HCT116 (cell line): ENCODE measurements at regions not wholly inside any gene's neighbourhood (a gene's known extent, or its start where the extent isn't known, plus 50 kb on each side); places are given as distances from the start of the nearest gene placed in this dataset.

Source experiments
- ATAC-seq: fragments of 200-7000 bp; cut with Tn5 transposase; 2 replicates; pipeline ENCODE4 v1.9.1; 2020; ENCODE audit warnings: mild to moderate bottlenecking, moderate library complexity
- BruUV-seq: library from RNA; stranded (reverse); fragments of 400-500 nt; replicated peaks from 2 replicates; lab custom pipeline; 2021; lab: Mats Ljungman, UMichigan
- CTCF ChIA-PET: fragments of 300-600 bp; sonication (Branson Sonifier 250); formaldehyde crosslinking; loops from one replicate; lab custom pipeline; 2021; ENCODE audit warnings: antibody characterized with exemption; lab: Charles Lee
- POLR2A ChIA-PET: fragments of 300-600, 350-600 bp; sonication (Branson Sonifier 250); formaldehyde crosslinking; loops from one replicate; lab custom pipeline; 2021; ENCODE audit warnings: antibody characterized with exemption; lab: Charles Lee
- RAD21 ChIA-PET, 2 experiments: fragments of 300-600 bp; sonication (Branson Sonifier 250); formaldehyde crosslinking; loops; one replicate each; lab custom pipeline; 2023; ENCODE audit warnings: low total read pairs in 2 of 2; ENCODE audit not compliant: uncharacterized antibody in 2 of 2, unreplicated experiment in 2 of 2, low non-redundant PET in 1 of 2; lab: Charles Lee
- DNase-seq: peaks from one replicate; pipeline ENCODE4 v3.0.0-alpha.2; 2010; ENCODE audit warnings: low read depth, low spot score
- H2AFZ ChIP-seq: fragments of 200-600 bp; shearing (Covaris generic), sonication (generic); 2 replicates; pipeline ENCODE4 v1.6.1; 2017; ENCODE audit warnings: low read depth, mixed run types, mixed read lengths, antibody characterized with exemption, low read length; ENCODE audit not compliant: poor library complexity, severe bottlenecking
- H3K27ac ChIP-seq: 2 replicates; pipeline ENCODE4 v1.5.1; 2012; ENCODE audit warnings: low read depth, low read length
- H3K27me3 ChIP-seq: fragments of 200-600 bp; sonication (generic); 2 replicates; pipeline ENCODE4 v1.6.1; 2016; ENCODE audit warnings: mixed run types, low read length, mixed read lengths; ENCODE audit not compliant: insufficient read depth
- H3K36me3 ChIP-seq, 2 experiments: fragments of 200-500 bp in 1 of 2; fragments of 200-600 bp in 1 of 2; sonication (Bioruptor generic) in 1 of 2; sonication (generic) in 1 of 2; 2 replicates each; pipeline versions ENCODE4 v1.5.1 to v1.6.1; 2014 to 2016; ENCODE audit warnings: low read length in 2 of 2, inconsistent platforms in 1 of 2, mixed read lengths in 1 of 2, mixed run types in 1 of 2; ENCODE audit not compliant: insufficient read depth in 2 of 2, control insufficient read depth in 1 of 2
- H3K4me1 ChIP-seq, 2 experiments: fragments of 200-600 bp in 1 of 2; sonication (generic) in 1 of 2; 2 replicates each; pipeline versions ENCODE4 v1.5.1 to v1.6.1; 2012 to 2017; ENCODE audit warnings: low read length in 2 of 2, inconsistent platforms in 1 of 2, mild to moderate bottlenecking in 1 of 2, mixed read lengths in 1 of 2, mixed run types in 1 of 2, moderate library complexity in 1 of 2; ENCODE audit not compliant: insufficient read depth in 2 of 2, control insufficient read depth in 1 of 2
- H3K4me2 ChIP-seq: fragments of 200-600 bp; sonication (generic); 2 replicates; pipeline ENCODE4 v1.6.1; 2017; ENCODE audit warnings: mixed run types, low read length, mixed read lengths
- H3K4me3 ChIP-seq, 2 experiments: fragments of 200-600 bp in 1 of 2; sonication (generic) in 1 of 2; replicated peaks in 1 of 2; 2 replicates each; pipeline ENCODE4 v1.5.1; 2011 to 2016; ENCODE audit warnings: low read length in 2 of 2, control low read depth in 1 of 2, low read depth in 1 of 2, mild to moderate bottlenecking in 1 of 2, mixed read lengths in 1 of 2, mixed run types in 1 of 2
- H3K79me2 ChIP-seq: fragments of 200-600 bp; sonication (generic); 2 replicates; pipeline ENCODE4 v1.6.1; 2017; ENCODE audit warnings: mild to moderate bottlenecking, mixed run types, low read length, moderate library complexity, mixed read lengths; ENCODE audit not compliant: insufficient read depth
- H3K9ac ChIP-seq: fragments of 200-600 bp; sonication (generic); 2 replicates; pipeline ENCODE4 v1.6.1; 2016; ENCODE audit warnings: low read length, mixed read lengths
- H3K9me2 ChIP-seq: fragments of 200-600 bp; sonication (generic), shearing (Covaris generic); 2 replicates; pipeline ENCODE4 v1.6.1; 2017; ENCODE audit warnings: mixed run types, mild to moderate bottlenecking, moderate library complexity; ENCODE audit not compliant: insufficient read depth
- H3K9me3 ChIP-seq, 2 experiments: fragments of 200-500 bp in 1 of 2; fragments of 200-600 bp in 1 of 2; sonication (Bioruptor generic) in 1 of 2; sonication (generic) in 1 of 2; 2 replicates each; pipeline ENCODE4 v1.6.1; 2014 to 2017; ENCODE audit warnings: low read length in 2 of 2, mixed read lengths in 2 of 2, inconsistent platforms in 1 of 2, low read depth in 1 of 2, mild to moderate bottlenecking in 1 of 2, mixed run types in 1 of 2, moderate library complexity in 1 of 2; ENCODE audit not compliant: control insufficient read depth in 1 of 2, insufficient read depth in 1 of 2
- H4K20me1 ChIP-seq: fragments of 200-600 bp; sonication (generic), shearing (Covaris generic); 2 replicates; pipeline ENCODE4 v1.6.1; 2017; ENCODE audit warnings: mixed run types, mild to moderate bottlenecking, moderate library complexity; ENCODE audit not compliant: insufficient read depth
- ATF3 ChIP-seq: IDR thresholded peaks from 2 replicates; pipeline ENCODE4 v1.6.1; 2012
- CBX3 ChIP-seq: IDR thresholded peaks from 2 replicates; pipeline ENCODE4 v1.6.1; 2012; ENCODE audit warnings: low read depth
- CTCF ChIP-seq, 3 experiments: fragments of 200-600 bp in 1 of 3; sonication (generic) in 1 of 3; IDR thresholded peaks in 2 of 3; conservative IDR thresholded peaks in 1 of 3; 2 replicates each; pipeline ENCODE4 v1.5.1; 2012 to 2017; ENCODE audit warnings: low read depth in 2 of 3, low read length in 2 of 3, antibody characterized with exemption in 1 of 3, borderline replicate concordance in 1 of 3, control low read depth in 1 of 3, mild to moderate bottlenecking in 1 of 3, mixed read lengths in 1 of 3, mixed run types in 1 of 3, moderate library complexity in 1 of 3; ENCODE audit not compliant: insufficient read depth in 1 of 3
- EGR1 ChIP-seq: IDR thresholded peaks from 2 replicates; pipeline ENCODE4 v1.6.1; 2012; ENCODE audit warnings: low read depth
- EZH2phosphoT487 ChIP-seq: fragments of 200-600 bp; IDR thresholded peaks from 2 replicates; pipeline ENCODE4 v1.6.1; 2018; ENCODE audit warnings: antibody characterized with exemption, borderline replicate concordance
- SRF ChIP-seq: IDR thresholded peaks from 2 replicates; pipeline ENCODE4 v1.6.1; 2012; ENCODE audit warnings: low read depth
- ZFX ChIP-seq: fragments of 450-650 bp; IDR thresholded peaks from 2 replicates; pipeline ENCODE4 v1.6.1; 2017
- intact Hi-C: fragments of 100-400 bp; cut with micrococcal nuclease; formaldehyde crosslinking; loops from 2 replicates; pipeline ENCODE4 v1.10.0; 2022

GRCh38 chr20:60653111-60653845, 598.8 kb upstream of the CDH4 start:
- intact Hi-C loops = no loop called here
- Histone ChIP-seq H3K9me3 (peaks cover 19 to 39% of the 10 kb centered on the region in 2 experiments; a peak in 3 of 4 replicates), H3K27ac (no peak overlapping the region), H3K4me2 (no peak overlapping the region), H3K27me3 (no peaks in the 10 kb centered on the region), H2AFZ (no peak overlapping the region), H3K9me2 (no peaks in the 10 kb centered on the region), H3K4me1 (no peaks in the 10 kb centered on the region), H3K36me3 (no peaks in the 10 kb centered on the region)
- no peak for DNase-seq
- CTCF ChIA-PET = no interaction called here
- no peak for TF ChIP-seq SRF
- no peak for TF ChIP-seq CBX3
- no peak for TF ChIP-seq ATF3
- no peak for TF ChIP-seq ZFX
- no peak for TF ChIP-seq EGR1
- TF ChIP-seq CTCF (IDR thresholded peaks at IDR 0.05 in 2 of 3, conservative IDR thresholded peaks at IDR 0.05 in 1 of 3; ENCODE audit: borderline replicate concordance in 1 of 3, insufficient read depth in 1 of 3, low read depth in 2 of 3, low read length in 2 of 3) = no peak
- TF ChIP-seq, all 23 proteins: peak for 0
- Histone ChIP-seq H4K20me1 (no peaks in the 10 kb centered on the region), H3K9ac (no peak overlapping the region), H3K79me2 (no peaks in the 10 kb centered on the region), H3K4me3 (no peak overlapping the region)
- ATAC-seq = no peak
- ChIA-PET POLR2A (no interaction called here), RAD21 (no interaction called here)
- no TSS peak for BruUV-seq

GRCh38 chr20:60658681-60659080, 593.4 kb upstream of the CDH4 start:
- DNase-seq (no peak), ATAC-seq (no peak)
- Histone ChIP-seq H2AFZ (no peak overlapping the region), H3K9me3 (peaks cover 16 to 34% of the 10 kb centered on the region in 2 experiments; a peak in 3 of 4 replicates), H3K27ac (no peak overlapping the region), H3K79me2 (no peaks in the 10 kb centered on the region), H3K4me2 (no peak overlapping the region), H3K27me3 (no peaks in the 10 kb centered on the region), H3K4me3 (no peak overlapping the region), H3K9ac (no peak overlapping the region), H4K20me1 (no peaks in the 10 kb centered on the region), H3K36me3 (no peaks in the 10 kb centered on the region), H3K9me2 (no peaks in the 10 kb centered on the region), H3K4me1 (no peaks in the 10 kb centered on the region)
- intact Hi-C loops = no loop called here
- ChIA-PET POLR2A (no interaction called here), RAD21 (no interaction called here), CTCF (no interaction called here)
- no TSS peak for BruUV-seq
- TF ChIP-seq EZH2phosphoT487 = no peak
